ENCODE measurements at regions not wholly inside any gene's neighbourhood (a gene's known extent, or its start where the extent isn't known, plus 50 kb on each side); places are given as distances from the start of the nearest gene placed in this dataset.

- ChIA-PET POLR2A (no interaction called here), CTCF (no interaction called here)
- no peak for DNase-seq (ENCODE audit: low read depth, low spot score)
- Histone ChIP-seq H3K27ac (ENCODE audit: low read depth, low read length) (no peak overlapping the region), H3K9me3 (ENCODE audit: control insufficient read depth, insufficient read depth, low read length) (no peaks in the 10 kb centered on the region), H3K4me3 (ENCODE audit: low read depth, low read length) (no peak overlapping the region), H3K27me3 (ENCODE audit: control insufficient read depth, insufficient read depth, low read length) (no peaks in the 10 kb centered on the region)
- TF ChIP-seq CTCF (IDR thresholded peaks at IDR 0.05; ENCODE audit: low read depth, low read length): no peak
These were observed 820.7 kb downstream of the NCAM2 start for GRCh38 chr21:21818898-21819297.

GRCh38 chr21:21828130-21828529 is 829.9 kb downstream of the NCAM2 start:
- TF ChIP-seq CTCF (IDR thresholded peaks at IDR 0.05; ENCODE audit: low read depth, low read length): no peak
- ChIA-PET CTCF (no interaction called here), POLR2A (no interaction called here)
- H3K4me3 ChIP-seq (ENCODE audit: low read depth, low read length): no peak overlapping the region
- H3K27me3 ChIP-seq (ENCODE audit: control insufficient read depth, insufficient read depth, low read length): no peaks in the 10 kb centered on the region
- DNase-seq (ENCODE audit: low read depth, low spot score): no peak
- H3K27ac ChIP-seq (ENCODE audit: low read depth, low read length): no peak overlapping the region
- no peaks in the 10 kb centered on the region; the same call in 1 of the 2 replicates for H3K9me3 ChIP-seq (ENCODE audit: control insufficient read depth, insufficient read depth, low read length)

GRCh38 chr21:21831036-21831435 is 832.8 kb downstream of the NCAM2 start:
- Histone ChIP-seq H3K4me3 (ENCODE audit: low read depth, low read length) (no peak overlapping the region), H3K9me3 (ENCODE audit: control insufficient read depth, insufficient read depth, low read length) (no peaks in the 10 kb centered on the region; the same call in 1 of the 2 replicates), H3K27ac (ENCODE audit: low read depth, low read length) (no peak overlapping the region), H3K27me3 (ENCODE audit: control insufficient read depth, insufficient read depth, low read length) (no peaks in the 10 kb centered on the region)
- no peak for TF ChIP-seq CTCF (IDR thresholded peaks at IDR 0.05; ENCODE audit: low read depth, low read length)
- CTCF ChIA-PET: no interaction called here
- no peak for DNase-seq (ENCODE audit: low read depth, low spot score)
- POLR2A ChIA-PET: no interaction called here

- no peak for TF ChIP-seq CTCF (IDR thresholded peaks at IDR 0.05; ENCODE audit: low read depth, low read length)
- DNase-seq (ENCODE audit: low read depth, low spot score): no peak
- Histone ChIP-seq H3K27ac (ENCODE audit: low read depth, low read length) (no peak overlapping the region), H3K9me3 (ENCODE audit: control insufficient read depth, insufficient read depth, low read length) (peaks cover 2% of the 10 kb centered on the region; the same call in 1 of the 2 replicates), H3K4me3 (ENCODE audit: low read depth, low read length) (no peak overlapping the region), H3K27me3 (ENCODE audit: control insufficient read depth, insufficient read depth, low read length) (no peaks in the 10 kb centered on the region)
- CTCF ChIA-PET: no interaction called here
- POLR2A ChIA-PET: no interaction called here
These were observed 847.7 kb downstream of the NCAM2 start for GRCh38 chr21:21845901-21846300.

- H3K27ac ChIP-seq (ENCODE audit: low read depth, low read length): no peak overlapping the region
- no peak for TF ChIP-seq CTCF (IDR thresholded peaks at IDR 0.05; ENCODE audit: low read depth, low read length)
- no peaks in the 10 kb centered on the region for H3K9me3 ChIP-seq (ENCODE audit: control insufficient read depth, insufficient read depth, low read length)
- DNase-seq (ENCODE audit: low read depth, low spot score): no peak
- no peak overlapping the region for H3K4me3 ChIP-seq (ENCODE audit: low read depth, low read length)
- CTCF ChIA-PET: interaction anchor here (1.1 kb wide), 1 partner anchor 71 kb away, joined by 3 read pairs; no protein-coding TSS in a partner anchor
- POLR2A ChIA-PET: no interaction called here
- no peaks in the 10 kb centered on the region for H3K27me3 ChIP-seq (ENCODE audit: control insufficient read depth, insufficient read depth, low read length)
These were observed 853.0 kb downstream of the NCAM2 start for GRCh38 chr21:21851205-21851604.

Measured in AG04450 (cell line).